Esophagus mucosa (tissue), 1 donor: ENCODE measurements at regions not wholly inside any gene's neighbourhood (a gene's known extent, or its start where the extent isn't known, plus 50 kb on each side); places are given as distances from the start of the nearest gene placed in this dataset.

ENCODE experiments used
- ATAC-seq: fragments of 200-7000 bp; cut with Tn5 transposase; one replicate; pipeline ENCODE4 v1.9.1; 2020
- donor health status: DM: yes; HTN: yes; CAD: no.

GRCh38 chr4:115418635-115419396 is 305.4 kb upstream of the NDST4 start:
- no peak for ATAC-seq

- ATAC-seq, result no peak
Observed at GRCh38 chr4:115396034-115396433, 282.6 kb upstream of the NDST4 start.

- ATAC-seq, result no peak
Observed at GRCh38 chr4:115376866-115377265, 263.4 kb upstream of the NDST4 start.

GRCh38 chr4:115374621-115375020 is 261.2 kb upstream of the NDST4 start:
- ATAC-seq, result no peak

- ATAC-seq, result no peak
Observed at GRCh38 chr4:115370490-115370889, 257.1 kb upstream of the NDST4 start.

GRCh38 chr4:115370012-115370411 is 256.6 kb upstream of the NDST4 start:
- no peak for ATAC-seq

GRCh38 chr4:115366390-115366789 is 253.0 kb upstream of the NDST4 start:
- no peak for ATAC-seq

GRCh38 chr4:115365185-115365584 is 251.8 kb upstream of the NDST4 start:
- ATAC-seq, result no peak

GRCh38 chr4:115361781-115362180 is 248.4 kb upstream of the NDST4 start:
- ATAC-seq, result no peak

GRCh38 chr4:115360431-115360830 is 247.0 kb upstream of the NDST4 start:
- no peak for ATAC-seq

- no peak for ATAC-seq
Observed at GRCh38 chr4:115357776-115358175, 244.4 kb upstream of the NDST4 start.

GRCh38 chr4:115356176-115356575 is 242.8 kb upstream of the NDST4 start:
- no peak for ATAC-seq

GRCh38 chr4:115355329-115355728 is 241.9 kb upstream of the NDST4 start:
- no peak for ATAC-seq

GRCh38 chr4:115353370-115353769 is 239.9 kb upstream of the NDST4 start:
- no peak for ATAC-seq

- no peak for ATAC-seq
Observed at GRCh38 chr4:115343171-115343570, 229.8 kb upstream of the NDST4 start.

GRCh38 chr4:115334736-115335411 is 221.5 kb upstream of the NDST4 start:
- ATAC-seq, result no peak

GRCh38 chr4:115332078-115332477 is 218.7 kb upstream of the NDST4 start:
- no peak for ATAC-seq

- no peak for ATAC-seq
Observed at GRCh38 chr4:115331241-115331640, 217.8 kb upstream of the NDST4 start.

GRCh38 chr4:115325836-115326235 is 212.4 kb upstream of the NDST4 start:
- ATAC-seq, result no peak

GRCh38 chr4:115323106-115323707 is 209.8 kb upstream of the NDST4 start:
- ATAC-seq, result no peak

GRCh38 chr4:115315182-115315581 is 201.8 kb upstream of the NDST4 start:
- no peak for ATAC-seq

- no peak for ATAC-seq
Observed at GRCh38 chr4:115310641-115311040, 197.2 kb upstream of the NDST4 start.

- no peak for ATAC-seq
Observed at GRCh38 chr4:115294717-115295116, 181.3 kb upstream of the NDST4 start.

- ATAC-seq, result no peak
Observed at GRCh38 chr4:115293093-115293462, 179.7 kb upstream of the NDST4 start.
